GM21529 (cell line): ENCODE measurements at regions not wholly inside any gene's neighbourhood (a gene's known extent, or its start where the extent isn't known, plus 50 kb on each side); places are given as distances from the start of the nearest gene placed in this dataset.

Experiments
- ATAC-seq: cut with Tn5 transposase; IDR thresholded peaks from one replicate; pipeline ENCODE4 v1.9.1; 2021; ENCODE audit not compliant: unreplicated experiment

DNA sequence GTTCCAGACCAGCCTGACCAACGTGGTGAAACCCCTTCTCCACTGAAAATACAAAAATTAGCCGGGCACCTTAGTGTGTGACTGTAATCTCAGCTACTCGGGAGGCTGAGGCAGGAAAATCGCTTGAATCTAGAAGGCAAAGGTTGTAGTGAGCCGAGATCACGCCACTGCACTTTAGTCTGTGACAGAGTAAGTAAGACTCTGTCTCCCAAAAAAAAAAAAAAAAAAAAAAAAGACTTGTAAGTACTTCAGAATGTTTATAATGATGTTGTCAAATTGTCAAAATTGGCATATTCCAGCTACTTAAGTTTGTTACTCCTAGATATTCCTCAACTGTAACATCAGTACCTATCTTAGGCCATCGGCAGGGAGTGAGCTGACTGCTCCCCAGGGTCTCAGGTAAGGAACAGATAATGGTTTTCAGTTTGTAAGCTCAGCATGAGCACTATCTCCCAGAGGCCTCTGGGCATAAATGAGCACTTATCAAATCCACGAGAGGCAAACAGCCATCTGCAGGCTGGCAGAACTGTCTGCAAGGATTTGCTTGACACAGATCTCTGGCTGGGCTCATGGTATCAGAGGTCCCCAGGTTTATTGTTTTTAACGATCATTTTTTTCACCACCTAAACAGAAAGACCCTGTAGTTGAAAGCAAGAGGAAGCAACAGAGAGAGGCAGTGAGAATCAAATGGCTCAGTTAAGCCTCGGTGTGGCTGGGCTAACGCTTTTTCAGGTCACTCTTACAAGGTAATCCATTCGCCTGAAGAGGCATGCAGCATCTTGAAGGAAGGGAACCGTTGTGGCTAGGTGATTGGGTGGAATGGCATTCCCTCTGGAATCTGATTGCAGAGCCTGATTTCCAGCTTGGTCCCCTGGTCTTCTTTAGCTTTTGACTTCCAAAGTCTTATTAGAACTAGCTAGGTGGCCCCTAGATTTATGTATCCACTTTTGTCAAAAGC is 115.9 kb downstream of the LY86 start:
- no peak for ATAC-seq

DNA sequence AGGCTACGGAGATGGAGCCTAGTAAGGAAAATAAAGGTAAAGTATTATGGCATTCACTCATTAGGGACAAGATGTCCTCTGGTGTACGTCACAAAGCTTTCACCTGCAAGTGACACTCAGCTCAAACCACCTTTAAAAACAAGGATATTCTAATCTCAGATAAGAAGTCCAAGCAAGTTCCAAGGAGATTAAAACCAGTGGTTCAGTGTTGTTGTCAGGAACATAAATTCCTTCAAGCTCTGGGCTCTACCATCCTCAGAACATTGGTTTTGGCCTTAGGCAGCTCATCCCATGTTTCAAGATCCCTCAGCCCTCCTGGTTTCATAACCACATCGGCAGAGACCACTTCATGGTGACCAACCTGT is 116.5 kb downstream of the LY86 start:
- ATAC-seq: no peak

DNA sequence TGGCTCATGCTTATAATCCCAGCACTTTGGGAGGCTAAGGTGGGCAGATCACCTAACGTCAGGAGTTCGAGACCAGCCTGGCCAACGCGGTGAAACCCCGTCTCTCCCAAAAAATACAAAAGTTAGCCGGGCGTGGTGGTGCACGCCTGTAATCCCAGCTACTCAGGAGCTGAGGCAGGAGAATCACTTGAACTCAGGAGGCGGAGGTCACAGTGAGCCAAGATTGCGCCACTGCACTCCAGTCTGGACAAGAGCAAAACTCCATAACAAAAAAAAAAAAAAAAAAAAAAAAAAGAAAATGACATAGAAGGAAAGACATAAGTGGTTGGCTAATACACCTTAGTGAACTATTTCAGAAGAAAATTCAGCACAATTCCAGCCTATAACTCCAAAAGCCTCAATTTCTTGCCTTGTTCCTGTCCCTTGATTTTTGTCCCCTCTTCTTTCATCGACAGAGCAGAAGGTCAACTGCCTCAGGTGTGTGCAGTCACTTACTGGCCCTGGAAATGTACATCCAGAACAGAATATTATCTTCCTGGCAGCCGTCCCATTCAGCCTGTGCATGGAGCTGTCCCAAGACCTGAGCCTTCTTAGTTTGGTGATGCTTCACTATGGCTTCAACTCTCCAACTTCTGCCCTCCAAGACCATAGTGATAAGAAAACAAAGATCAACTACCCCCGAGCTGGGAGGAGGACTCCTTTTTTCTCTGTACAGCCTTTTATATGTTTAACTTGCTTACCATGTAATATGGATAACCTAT is 117.6 kb downstream of the LY86 start:
- no peak for ATAC-seq

DNA sequence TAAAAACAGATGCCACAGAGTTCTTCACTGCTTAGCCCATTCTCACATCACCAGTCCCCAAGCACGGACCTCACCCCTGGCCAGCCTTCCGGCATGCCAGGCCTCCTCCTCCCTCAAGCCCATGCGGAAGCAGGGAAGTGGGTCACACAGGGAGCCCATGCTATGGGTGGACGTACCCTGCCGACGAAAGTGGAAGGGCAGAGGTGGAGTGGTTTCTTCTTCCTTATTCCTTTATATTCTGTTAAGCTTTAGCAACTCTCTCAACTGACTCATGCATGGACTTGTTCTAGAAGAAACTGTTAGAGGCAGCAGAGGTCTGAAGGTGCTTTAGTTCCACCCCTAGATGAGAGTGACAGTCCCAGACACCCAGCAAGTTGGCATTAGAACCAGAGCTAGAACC is 118.6 kb downstream of the LY86 start:
- ATAC-seq: no peak

DNA sequence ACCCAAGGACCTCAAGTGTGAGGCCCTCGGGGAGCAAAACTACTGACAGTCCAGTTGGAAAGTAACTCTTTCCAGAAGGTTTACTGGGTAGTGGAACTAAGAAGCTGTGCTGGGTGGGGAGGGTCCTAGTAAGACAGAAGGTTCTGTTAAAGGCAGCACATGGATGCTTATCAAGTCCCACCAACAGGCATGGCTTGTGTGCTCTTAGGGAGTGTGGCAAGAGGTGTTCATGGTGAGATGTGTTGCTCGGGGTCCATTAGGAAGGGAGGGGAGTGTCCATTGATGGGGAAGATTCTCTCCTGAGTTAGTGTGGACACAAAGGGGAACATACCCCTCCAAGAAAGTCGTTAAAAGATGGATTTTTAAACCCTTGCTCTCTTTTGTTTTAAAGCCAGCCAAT is 120.6 kb downstream of the LY86 start:
- no peak for ATAC-seq

DNA sequence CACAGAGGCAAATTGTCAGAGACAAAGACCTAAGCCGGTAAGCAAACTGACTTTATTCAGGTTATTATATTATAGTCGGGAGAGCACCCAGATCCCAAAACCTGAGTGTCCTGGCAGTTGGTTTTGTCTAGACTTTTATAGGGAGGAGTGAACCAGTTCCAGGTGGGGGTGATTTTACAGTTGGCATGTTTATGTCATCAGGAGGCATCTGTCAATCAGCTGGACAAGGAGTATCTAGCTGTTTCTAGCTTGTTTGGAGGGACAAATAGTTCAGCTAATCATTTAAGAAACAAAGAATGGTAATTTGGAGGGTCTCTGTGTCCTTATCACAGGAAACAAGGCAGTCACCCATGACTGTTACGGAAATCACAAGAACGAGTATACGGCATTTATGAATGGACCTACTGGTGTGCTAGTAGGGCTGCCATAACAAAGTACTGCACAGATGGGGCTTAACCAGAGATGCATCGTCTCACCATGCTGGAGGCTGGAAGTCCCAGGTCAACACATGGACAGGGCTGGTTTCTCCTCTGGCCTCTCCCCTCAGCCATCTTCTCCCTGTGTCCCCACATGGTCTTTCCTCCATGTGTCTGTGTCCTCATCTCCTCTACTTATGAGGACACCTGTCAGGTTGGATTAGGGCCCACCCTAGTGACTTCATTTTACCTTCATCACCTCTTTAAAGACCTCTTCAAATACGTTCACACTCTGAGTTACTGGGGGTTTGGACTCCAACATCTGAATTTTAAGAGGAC is 122.7 kb downstream of the LY86 start:
- ATAC-seq: no peak

DNA sequence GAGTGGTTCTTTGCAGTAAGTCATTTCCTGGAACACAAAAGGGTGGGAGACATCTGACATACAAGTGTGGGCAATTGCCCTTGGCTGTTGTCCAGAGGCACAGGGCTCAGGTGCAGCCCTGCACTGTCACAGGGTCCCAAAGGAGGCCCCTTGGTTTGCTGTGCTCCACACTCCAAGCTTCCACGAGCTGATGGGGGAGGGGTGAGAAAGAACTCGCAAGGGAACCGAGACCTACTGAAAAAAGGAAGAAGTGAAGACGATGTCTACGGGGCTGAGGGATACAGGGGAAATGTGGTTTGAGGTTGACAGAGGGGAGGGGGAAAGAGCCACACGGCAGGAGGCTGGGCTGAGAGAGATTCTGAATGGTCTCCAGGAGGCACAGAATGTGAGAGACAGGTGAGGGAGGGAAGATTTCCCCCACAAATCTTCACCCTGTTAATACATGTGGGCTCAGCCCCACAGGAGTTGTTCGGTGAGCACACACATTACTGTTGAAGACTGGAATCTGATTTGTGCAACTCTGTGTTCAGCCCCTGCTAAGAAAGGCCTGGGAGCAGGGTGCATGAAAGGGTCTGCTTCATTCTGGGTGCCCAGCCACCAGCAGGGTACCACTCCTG is 123.4 kb downstream of the LY86 start:
- no peak for ATAC-seq

DNA sequence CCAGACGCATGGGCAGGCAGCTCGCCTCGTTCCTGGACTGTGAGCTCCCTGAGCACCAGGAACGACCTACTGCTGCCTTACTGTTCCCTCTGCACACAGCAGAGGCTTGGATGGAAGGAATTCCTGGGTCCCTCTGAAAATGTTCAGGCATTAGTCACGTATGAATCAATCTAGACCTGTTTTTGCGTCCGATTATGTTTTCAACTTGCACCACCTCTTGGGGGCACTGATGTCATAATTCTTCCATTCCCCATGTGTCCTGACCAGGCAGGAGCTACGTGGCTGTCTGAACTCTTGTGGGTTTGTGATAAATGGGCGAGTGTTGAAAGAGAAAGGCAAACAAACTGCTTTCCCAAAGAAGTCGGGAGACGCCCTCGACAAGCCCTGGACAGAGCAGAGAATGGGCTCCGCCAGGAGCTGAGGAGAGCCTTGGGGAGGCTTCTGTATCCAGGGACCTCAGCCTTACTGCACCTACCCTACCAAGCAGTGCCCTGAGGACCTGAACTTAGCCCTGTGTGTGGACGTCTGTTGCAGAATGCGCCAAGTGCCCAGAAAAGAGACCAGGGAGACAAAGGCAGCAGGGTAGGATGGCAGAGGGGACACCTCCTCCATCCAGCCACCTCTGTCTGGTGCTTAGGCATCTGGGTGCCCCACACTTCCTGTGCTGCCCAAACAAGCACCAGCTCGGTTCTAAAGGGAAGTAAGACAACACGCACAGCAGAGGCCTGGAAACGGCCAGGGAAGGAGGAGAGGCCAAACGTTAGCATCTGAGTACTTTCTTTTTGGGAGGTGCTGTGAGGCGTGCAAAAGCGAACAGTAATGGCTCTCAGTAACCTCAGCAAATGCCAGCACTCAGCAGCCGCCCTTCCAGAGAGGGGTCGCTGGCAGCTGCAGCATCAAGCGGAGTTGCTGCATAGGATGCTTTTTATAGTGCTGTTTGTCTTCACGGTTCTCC is 124.2 kb downstream of the LY86 start:
- no peak for ATAC-seq

DNA sequence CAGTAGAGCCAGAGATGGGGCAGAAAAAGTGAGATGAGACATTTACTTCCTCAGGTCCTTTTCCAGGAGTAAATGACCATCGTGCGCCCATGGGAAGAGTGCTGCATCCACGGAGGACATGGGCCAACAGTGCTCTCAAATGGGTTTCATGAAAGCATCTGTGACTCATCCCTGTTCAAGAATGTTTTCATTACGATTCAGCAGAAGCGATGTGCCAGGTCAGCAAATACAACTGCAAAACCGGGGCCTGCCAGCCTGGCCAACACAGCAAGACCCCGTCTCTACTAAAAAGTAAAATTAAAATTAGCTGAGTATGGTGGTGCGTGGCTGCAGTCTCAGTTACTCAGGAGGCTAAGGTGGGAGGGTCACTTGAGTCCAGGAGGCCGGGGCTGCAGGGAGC is 125.1 kb downstream of the LY86 start:
- ATAC-seq: no peak

DNA sequence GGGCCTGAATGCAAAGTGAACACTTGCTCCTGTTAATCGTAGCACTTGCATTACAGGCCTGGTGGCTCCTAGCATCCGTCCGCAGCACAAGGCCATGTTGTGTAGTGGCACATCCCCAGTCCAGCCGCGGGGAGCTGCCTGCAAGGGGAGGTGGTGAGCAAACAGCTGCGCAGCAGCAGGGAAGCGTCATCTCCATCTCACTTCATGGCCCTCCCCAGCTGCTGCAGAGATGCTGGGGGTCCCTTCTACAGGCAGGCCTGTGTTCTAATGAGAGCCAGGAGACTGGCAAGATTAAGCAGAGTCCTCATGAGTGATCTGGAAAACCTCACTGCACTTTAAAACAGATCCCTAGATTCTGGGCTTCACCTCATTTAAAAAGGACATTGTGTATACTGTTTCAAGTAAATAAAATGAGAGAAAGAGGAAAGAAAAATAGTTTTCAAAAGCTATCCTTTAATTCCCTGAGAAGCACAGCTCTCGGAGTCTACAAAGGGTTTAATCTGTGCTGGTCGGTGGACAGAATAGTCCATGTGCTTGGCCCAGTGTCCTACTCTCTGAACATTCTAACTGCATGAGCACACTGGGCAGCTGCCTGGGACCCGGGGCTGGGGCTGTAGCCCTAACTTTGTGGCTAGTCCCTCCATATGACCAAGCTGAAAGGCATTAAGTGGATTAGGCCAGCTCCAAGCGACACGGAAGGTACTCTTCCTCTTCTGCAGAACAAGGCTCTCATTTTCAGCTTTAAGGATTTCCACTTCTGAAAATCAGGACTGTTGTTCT is 125.8 kb downstream of the LY86 start:
- no peak for ATAC-seq

DNA sequence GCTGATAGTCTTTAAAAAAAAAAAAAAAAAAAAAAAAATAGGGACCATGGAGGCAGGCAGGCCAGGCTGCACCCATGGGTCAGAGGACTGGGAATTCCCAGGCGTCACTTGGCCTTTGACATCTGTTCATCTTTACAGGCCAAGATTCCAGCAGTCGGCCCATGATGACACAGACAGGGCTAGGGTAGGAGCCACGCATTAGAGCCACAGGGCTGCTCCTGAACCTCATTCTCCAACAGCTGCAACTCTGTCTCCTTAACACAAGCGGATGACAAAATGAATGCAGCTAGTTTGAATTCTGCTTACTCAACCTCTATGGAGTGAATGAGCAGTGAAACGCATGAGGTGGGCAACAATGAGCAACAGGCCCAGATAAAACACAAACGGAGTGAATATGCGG is 126.4 kb downstream of the LY86 start:
- no peak for ATAC-seq

DNA sequence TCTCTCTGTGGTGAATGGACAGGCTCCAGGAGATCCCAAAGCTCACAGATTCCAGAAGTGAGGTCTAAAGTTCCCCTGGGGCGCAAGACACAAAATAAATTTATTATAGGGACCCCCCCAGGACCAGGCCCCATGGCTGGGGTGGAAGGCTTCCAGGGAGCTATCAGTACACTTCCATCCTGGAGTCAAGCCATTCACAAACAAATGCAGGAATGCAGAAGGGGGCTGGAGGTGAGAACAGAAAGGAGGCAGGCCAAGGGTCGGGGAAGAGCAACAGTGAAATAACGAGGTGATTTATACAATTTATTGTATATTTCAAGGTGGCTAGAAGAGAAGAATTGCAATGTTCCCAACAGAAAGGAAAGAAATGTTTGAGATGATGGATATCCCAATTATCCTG is 126.9 kb downstream of the LY86 start:
- no peak for ATAC-seq

DNA sequence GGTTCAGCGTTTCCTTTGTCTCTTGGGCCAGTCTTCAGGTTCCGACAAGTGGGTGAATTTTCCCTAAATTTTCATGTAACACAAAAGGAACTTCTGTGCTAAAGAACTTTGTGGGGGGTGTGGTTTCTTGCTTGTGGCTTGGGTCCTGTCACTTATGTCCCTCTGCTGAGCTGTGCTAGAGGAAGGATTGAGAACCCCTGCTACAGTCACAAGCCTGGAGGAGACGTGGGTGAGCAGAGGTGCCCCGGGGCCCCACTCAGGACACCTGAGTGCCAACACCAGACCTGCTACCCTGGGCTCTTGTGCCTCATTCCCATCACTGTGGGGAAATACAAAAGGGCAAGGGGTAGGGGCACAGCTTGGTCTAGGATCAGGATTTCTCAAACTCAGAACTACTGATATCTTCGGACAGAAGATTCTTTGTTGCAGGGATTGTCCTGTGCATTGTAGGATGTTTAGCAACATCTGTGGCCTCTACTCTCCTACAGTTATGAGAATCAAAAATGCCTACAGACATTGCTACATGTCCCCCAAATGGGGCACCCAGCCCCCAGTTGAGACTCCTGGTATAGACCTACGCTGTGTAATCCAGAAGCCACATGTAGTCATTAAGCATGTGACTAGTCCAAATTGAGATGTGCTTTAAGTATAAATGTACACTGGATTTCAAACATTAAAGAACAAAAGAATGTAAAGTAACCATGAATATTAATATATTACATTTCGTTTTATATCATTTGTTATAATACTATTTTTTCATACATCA is 128.7 kb downstream of the LY86 start:
- ATAC-seq: no peak

DNA sequence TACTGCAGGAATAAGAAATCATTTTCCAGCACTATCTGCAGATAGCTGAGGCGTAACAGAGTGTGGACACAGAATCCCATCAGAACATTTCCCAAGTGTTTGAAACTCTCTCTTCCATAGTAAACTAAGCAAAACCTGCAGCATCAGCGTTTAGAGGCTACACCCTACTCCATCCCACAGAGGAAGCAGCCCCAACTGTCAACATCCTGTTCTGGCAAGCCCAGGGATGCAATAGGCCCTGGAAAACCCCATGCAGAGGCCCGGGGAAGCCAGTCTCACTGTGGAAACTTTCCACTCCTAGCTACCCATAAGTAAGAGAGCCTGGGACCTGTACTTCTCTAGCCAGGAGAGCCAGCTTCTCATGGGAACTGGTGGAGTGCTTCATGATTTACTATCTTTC is 129.4 kb downstream of the LY86 start:
- ATAC-seq: no peak

DNA sequence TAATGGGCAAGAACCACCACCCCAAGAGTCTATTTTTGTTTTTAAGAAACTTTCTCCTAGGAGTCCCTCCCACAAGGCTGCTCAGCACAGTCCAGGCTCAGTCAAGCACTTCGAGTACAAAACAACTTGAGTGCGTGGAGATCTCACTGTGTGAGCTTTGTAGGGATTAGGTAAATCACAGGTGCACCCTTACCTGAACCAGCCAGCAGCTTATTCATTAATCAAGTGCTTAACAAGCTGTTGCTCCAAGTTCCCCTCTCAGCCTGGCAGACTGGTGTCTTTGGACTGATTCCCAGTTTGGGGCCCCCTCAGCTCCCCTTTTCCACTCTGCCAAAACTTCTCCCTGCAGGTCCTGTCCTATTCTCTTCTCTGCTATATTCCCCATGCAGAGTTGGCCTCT is 133.1 kb downstream of the LY86 start:
- no peak for ATAC-seq

DNA sequence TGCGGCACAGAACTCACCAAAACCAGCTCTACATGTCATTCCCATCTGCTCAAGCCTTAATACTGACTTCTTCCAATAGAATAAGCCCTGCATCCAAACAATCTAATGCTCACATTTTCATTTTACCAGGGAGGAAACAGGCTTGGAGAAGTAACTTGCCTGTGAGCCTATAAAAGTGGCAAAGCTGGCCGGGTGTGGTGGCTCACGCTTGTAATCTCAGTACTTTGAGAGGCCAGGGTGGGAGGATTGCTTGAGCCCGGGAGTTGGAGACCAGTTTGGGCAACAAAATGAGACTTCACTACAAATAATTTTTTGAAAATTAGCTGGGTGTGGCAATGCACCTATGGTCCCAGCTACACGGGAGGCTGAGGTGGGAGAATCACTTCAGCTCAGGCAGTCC is 133.7 kb downstream of the LY86 start:
- ATAC-seq: no peak

DNA sequence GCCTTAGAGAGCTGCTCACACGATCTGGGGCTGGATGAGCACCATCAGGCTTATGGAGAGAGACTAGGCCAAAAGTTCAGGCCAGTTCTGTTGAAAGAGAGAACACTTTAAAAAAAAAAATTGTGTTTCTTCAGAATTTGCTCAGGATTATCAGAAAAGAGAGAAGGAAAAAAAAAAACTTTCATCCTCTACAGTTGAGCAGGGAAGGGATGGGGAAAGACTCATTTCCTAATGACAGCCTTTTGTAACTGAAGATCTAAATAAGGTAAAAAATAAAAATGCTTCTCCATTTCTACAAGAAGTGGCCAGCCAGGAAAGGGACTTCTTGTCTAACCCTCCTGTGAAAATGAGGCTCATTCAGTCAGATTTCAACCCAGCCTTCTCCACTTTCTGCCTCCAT is 134.8 kb downstream of the LY86 start:
- ATAC-seq: no peak

DNA sequence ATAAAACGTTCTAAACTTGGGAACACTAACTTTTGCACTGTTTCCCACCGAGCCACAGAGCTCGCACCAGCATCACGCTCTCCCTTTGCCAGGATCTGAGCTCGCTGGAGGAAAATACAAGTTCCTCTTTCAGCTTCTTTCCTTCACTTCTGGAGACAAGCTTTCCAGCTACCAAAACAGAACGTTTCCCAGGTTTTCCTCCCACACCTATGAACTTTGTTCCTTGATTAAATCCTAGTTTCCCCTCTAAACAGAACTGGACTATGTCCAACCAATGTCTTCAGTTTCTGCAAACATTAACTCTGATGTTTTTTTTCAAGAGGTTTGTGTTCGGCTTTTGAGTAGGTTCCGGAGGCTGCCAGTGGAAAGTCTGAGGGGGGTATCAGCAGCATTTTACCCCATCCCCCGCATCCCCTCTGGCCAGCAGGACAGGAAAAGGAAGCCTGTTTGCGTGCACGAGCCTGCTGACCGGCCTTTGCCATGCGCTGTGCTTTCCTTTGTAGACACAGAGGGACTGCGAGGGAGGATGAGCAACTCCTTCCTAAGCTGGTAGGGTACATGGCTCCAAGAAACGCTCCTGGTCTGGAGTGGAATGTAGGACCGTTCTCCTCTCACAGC is 135.5 kb downstream of the LY86 start:
- no peak for ATAC-seq
